Hindlimb muscle (tissue), 1 donor: ENCODE measurements at regions not wholly inside any gene's neighbourhood (a gene's known extent, or its start where the extent isn't known, plus 50 kb on each side); places are given as distances from the start of the nearest gene placed in this dataset.
"Not testable (repeated sequence)": the region's sequence is repeated elsewhere in the genome, so short reads cannot be mapped to it uniquely, and the experiment has no call there.

ENCODE experiments used
- DNase-seq: peaks from one replicate; pipeline ENCODE4 v3.0.0-alpha.2; 2013

GRCh38 chr2:66632882-66633281 is 198.0 kb downstream of the MEIS1 start:
- not testable (repeated sequence) for DNase-seq

- no peak for DNase-seq
Measured at GRCh38 chr2:66633631-66634030, 198.7 kb downstream of the MEIS1 start.

DNA sequence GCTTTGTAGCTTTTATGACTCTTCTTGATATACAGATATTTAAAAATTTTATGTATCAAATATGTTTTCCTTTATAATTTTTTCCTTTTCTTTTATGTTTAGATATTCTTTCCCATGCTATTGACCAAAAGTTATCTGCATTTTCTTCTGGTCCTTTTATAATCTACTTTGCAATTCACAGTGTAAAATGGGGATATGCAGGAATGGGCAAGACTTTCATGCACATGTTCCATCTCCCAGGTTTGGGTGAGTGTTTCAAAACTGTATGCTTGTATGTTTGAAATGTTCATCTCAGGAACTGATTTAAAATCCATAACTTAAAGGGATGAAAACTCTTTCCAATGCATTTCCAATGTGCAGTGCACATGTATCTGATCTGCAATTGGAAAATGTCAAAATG is 199.9 kb downstream of the MEIS1 start:
- no peak for DNase-seq

- DNase-seq, result no peak
Measured at GRCh38 chr2:66641685-66642084, 206.8 kb downstream of the MEIS1 start.

- not testable (repeated sequence) for DNase-seq
Measured at GRCh38 chr2:66648081-66648480, 213.2 kb downstream of the MEIS1 start.

DNA sequence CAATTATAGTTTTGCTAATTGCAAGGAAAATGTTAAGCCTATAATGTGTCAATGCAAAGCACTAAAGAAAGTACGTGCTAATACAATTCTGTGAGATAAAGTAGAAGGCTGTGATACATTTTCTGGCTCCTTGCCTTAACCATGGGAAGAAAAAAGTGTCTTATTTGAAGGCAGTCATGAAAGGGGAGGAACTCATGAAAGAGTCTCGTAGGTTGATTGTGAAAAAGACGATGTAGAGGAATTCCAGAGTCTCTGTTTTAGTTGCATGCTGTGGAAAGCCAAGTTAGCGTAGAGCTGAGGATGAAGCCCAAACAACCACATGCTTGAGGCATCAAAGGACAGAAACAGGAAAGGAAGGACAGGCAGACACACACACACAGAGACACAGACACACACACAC is 214.1 kb downstream of the MEIS1 start:
- no peak for DNase-seq

DNA sequence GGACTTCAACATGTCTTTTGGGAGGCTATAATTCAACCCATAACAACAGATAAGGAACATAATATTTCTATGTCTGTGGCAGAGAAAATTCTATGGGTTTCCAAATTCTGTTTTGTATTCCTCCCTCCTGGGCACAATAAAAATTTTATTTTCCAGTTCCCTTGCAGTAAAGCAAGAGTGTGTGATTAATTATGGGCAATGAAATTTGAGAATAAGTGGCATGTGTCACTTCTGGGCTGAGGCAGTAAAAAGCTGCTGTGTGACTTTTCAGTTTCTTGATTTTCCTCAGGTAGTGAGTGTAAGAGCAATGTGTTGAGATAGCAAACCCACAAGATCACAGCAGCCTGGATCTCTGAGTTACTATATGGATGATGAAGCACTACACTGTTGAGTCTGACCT is 216.4 kb downstream of the MEIS1 start:
- no peak for DNase-seq

DNA sequence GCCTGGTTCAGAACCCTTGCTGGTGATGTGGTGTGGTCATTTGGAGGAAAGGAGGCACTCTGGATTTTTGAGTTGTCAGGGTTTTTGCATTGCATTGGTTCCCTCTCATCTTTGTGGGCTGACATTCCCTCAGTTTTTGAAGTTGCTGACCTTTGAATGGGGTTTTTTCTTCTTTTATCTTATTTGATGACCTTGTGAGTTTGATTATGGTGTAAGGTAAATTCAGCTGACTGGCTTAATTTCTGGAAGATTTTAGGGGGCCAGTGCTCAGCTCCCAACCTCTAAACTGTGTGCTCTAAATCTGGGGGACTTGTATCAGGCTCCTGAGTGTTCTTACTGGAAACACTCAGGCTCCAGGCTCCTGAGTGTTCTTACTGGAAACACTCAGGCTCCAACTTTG is 225.9 kb downstream of the MEIS1 start:
- DNase-seq, result no peak

GRCh38 chr2:66661253-66662173 is 226.6 kb downstream of the MEIS1 start:
- no peak for DNase-seq

DNA sequence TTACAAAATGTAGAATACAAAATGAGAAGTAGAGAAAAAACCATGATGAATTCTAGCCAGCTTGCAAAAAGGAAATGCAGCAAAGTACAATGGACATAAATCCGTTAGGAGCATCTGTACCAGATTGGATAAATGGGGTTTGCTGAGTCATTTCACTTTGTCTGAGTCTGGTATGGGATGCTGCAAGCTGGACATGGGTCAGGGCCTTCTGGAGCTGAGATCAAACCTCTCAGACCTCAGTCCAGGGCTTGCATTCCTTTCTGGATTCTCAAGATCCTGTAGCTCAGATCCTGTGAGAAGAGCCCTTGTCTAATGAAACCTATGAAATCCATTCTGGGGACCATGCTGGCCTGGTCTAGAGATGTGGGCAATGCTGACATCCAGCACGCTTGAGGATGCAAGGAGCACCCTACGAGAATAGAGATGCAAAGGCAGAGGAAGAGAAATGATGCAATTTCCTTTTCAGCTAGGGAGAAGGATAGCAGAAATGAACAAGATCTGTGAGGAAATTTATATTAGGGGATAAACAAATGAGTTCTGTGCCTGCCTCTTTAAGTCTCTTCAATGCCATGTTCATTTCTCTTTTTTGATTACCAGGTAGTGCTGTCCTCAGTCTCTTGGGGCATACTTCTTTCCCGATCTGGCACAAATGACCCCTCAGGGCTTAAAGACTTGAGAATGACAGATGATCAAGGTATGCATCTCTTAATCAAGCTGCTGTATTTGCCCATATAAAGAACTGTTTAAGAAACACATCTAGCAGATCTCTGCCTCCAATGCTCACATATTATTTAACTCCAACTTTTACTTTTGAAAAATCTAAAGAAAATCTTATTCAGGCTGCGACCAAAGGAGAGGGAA is 230.4 kb downstream of the MEIS1 start:
- DNase-seq, result no peak

DNA sequence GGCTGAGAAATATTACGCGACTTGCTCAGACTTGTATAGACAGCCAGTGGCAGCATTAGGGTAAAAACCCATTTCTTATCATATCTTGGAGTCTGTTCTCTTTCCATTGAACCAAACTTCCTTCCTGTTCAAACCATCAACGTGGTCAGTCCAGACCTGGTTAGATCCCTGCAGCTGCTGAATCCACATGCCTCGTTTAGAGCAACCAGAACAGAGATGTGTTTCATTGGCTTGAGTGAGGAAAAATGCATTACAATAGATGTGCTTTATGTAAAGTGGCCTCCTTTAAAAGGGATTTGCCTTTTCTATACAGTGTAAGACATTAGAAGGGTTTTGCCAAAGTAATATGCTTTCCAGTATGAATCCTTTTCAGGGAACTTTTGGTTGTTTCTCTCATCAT is 232.4 kb downstream of the MEIS1 start:
- no peak for DNase-seq

GRCh38 chr2:66673286-66673685 is 238.4 kb downstream of the MEIS1 start:
- DNase-seq, result no peak

GRCh38 chr2:66674087-66674486 is 239.2 kb downstream of the MEIS1 start:
- DNase-seq, result no peak

DNA sequence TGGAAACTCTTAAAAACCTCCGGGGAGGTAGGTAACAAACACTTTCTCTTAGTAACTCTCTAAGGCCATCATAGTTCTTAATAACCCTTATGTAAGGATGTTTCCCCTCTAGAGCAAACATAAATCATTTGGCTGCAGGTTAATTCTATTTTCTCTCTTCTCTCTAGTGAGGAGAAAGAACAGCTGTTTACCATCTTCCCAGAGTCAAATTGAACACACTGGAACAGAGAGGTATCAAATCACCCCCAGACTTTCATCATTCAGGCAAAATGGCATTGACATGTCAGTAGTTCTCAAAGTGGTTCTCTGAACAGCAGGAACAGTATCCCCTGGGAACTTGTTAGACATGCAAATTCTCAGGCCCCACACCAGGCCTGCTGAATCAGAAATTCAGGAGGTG is 240.7 kb downstream of the MEIS1 start:
- DNase-seq, result no peak

DNA sequence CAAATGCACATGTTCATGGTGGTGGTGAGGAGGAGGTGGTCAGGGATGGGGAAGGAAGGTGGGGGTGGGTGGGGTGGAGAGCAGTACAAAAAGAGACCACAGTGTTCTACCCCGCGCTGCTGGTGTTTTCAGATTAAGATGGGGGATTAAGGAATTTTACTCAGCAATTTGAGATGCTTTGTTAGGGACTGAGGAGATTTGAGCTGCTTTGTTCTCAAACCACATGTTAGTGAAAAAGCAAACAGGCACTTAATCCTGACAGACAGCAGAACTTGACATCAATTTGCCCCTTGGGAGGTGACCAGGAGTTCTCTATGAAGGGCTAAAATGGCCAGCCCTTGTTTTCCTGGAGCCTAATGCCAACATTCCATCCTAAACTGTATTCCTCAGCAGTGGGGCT is 244.5 kb downstream of the MEIS1 start:
- no peak for DNase-seq

DNA sequence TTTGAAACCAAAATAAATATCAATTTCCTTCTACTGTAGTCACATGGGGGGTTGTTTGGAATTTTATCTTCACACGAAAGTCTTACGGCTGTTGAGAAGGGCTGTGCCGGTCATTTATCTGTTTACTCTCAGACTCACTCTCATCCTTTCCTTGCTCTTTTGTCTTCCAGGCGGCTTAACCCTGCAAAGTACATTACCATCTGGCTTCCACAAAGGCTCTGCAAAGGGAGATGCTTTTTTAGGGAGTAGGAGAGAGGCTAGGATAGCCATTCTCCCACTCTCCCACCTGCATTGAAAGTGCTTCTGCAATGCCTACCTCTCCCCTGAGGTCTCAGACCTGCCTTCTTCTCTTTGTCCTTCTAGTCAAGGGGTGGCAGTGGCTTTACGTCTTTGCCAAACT is 247.6 kb downstream of the MEIS1 start:
- no peak for DNase-seq

GRCh38 chr2:66683064-66683463 is 248.1 kb downstream of the MEIS1 start:
- DNase-seq, result no peak

GRCh38 chr2:66683599-66683998 is 248.7 kb downstream of the MEIS1 start:
- no peak for DNase-seq

GRCh38 chr2:66684289-66684688 is 249.4 kb downstream of the MEIS1 start:
- no peak for DNase-seq

GRCh38 chr2:66686755-66687154 is 251.8 kb downstream of the MEIS1 start:
- no peak for DNase-seq

DNA sequence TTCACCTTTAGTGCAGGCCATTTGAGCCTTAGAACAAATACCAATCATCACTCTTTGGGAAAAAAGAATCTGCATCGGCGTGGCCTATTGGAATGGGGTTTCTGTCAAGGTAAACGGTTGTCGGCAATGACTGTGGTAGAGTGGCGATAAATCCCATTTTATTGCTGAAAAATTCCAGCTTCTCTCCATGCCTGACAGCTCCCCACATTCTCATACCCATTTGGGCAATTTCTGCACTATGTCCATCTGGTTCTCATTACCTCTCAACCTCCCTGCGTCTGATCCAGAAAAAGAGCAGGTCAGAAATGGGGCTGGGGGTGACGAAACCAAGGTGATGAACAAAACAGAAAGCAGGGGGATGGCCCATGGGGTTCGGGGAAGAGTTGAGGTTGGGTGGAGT is 254.0 kb downstream of the MEIS1 start:
- no peak for DNase-seq

DNA sequence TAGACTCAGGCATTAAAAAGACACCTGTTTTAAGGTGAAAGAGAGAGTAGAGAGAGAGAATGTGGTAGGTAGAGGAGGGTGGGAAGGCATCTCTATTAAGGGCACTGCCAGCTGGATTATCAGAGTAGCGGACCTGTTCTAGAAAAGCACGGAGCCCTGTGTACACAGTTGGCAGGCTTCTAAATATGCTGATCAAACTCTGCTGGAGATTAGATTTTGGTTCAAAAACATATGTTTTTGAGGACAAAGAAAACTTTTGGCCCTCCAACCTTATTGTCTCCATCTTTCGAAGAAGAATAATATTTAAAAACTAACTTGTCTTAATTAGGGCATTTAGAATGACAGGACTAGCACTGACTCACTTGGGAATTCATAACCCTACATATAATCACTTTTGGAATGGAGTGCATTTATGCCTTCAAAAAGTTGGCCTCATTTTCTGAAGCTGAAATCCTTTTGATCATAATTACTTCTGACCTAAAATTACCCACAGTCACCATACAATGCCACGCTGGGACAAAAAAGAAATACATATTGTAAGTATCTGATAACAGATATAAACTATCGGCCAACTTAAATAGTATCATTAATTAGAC is 254.6 kb downstream of the MEIS1 start:
- no peak for DNase-seq
